Retinal pigment epithelial cell (primary cell): ENCODE measurements at regions not wholly inside any gene's neighbourhood (a gene's known extent, or its start where the extent isn't known, plus 50 kb on each side); places are given as distances from the start of the nearest gene placed in this dataset.
A peak's percentile ranks its signal among the peaks of the same experiment; 100 is the strongest.

Experiments used
- DNase-seq: peaks from one replicate; pipeline ENCODE4 v3.0.0-alpha.2; 2010; ENCODE audit warnings: low read depth
- H3K4me3 ChIP-seq: 2 replicates; pipeline ENCODE4 v1.5.1; 2011; ENCODE audit warnings: mild to moderate bottlenecking, low read length, control low read depth, moderate library complexity
- TF ChIP-seq, protein P1 (sequence below): conservative IDR thresholded peaks from 2 replicates; pipeline ENCODE4 v1.5.1; 2011; ENCODE audit warnings: low read depth, low read length, control low read depth, inconsistent platforms

DNA sequence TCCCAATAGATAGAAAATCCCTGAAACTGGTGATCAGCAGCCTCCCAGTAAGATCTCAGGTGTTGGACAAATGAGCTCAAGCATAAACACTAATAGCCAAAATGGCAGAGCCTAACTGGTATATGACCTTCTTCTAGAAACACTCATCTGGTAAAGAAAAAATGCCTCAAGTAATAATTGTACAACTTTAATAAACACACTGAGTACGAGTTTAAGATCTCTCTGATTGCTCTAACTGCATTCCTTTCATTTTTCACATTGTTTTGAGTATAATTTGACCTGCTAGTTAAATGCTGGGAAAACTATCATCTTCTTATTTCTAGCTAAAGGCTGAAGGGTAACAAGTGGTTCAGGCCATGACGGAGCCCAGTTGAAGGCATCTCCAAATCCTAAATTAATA lies 2009.5 kb upstream of the PCDH20 start:
- DNase-seq: peak; percentile 48
- TF ChIP-seq, protein P1, sequence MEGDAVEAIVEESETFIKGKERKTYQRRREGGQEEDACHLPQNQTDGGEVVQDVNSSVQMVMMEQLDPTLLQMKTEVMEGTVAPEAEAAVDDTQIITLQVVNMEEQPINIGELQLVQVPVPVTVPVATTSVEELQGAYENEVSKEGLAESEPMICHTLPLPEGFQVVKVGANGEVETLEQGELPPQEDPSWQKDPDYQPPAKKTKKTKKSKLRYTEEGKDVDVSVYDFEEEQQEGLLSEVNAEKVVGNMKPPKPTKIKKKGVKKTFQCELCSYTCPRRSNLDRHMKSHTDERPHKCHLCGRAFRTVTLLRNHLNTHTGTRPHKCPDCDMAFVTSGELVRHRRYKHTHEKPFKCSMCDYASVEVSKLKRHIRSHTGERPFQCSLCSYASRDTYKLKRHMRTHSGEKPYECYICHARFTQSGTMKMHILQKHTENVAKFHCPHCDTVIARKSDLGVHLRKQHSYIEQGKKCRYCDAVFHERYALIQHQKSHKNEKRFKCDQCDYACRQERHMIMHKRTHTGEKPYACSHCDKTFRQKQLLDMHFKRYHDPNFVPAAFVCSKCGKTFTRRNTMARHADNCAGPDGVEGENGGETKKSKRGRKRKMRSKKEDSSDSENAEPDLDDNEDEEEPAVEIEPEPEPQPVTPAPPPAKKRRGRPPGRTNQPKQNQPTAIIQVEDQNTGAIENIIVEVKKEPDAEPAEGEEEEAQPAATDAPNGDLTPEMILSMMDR: no peak

DNA sequence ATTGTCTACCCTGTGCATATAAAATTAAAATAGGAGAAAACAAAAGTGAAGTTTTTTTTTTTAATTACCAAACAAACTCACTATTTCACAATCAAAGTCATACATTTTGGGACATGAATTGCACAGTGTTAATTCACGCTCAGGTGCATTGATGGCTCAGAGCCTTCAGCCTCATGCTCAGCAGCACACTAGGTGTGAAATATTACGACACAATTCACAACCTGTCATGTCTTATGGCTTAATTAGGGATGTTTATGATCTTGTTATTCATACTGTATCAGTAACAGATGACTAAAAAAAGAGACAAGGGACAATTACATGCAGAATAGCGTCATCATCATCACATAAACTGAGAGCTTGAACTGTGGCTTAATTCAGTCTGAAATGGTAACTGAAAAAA lies 2005.5 kb upstream of the PCDH20 start:
- TF ChIP-seq, protein P1: no peak
- H3K4me3 ChIP-seq: no peak overlapping the region
- DNase-seq: no peak

More for the DNA sequence above, 2009.5 kb upstream of the PCDH20 start:
- H3K4me3 ChIP-seq: no peak overlapping the region

DNA sequence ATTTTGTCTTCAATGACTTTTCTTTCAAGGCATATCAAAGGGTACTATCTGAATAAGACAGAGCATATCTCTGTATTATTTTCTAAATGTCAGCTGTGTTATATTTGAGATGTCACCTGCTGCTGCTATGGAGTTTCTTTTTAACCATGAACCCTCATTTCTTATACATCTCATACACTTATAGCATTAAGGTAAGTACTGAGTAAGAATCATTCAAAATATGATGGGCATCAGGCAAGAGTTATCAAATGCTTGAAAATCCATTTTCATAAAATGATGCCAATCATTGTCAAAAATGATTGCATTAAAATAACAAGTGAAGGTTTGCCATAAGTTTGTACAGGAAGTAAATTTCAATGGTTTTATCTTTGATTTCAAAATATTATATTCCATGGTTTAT lies 2005.0 kb upstream of the PCDH20 start:
- TF ChIP-seq, protein P1: no peak
- no peak for DNase-seq
- H3K4me3 ChIP-seq: no peak overlapping the region

DNA sequence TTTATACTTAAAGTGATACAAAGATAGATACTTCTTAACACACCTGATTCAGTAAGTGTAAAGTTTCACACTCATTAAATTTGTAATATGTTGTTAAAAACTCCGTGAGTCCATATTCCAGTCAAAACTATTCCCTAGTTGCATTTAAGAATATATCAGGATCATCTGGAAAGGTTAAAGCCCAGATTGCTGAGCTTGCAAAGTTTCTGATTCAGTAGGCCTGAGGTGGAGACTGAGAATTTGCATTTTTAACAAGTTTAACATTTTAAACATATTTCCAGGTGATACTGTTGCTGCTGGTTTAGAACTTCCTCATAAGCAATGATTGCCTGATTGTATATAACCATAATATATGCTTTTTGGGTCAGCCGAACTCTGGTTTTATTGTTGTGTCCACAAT lies 1998.6 kb upstream of the PCDH20 start:
- no peak for DNase-seq
- H3K4me3 ChIP-seq: no peak overlapping the region
- TF ChIP-seq, protein P1: no peak

DNA sequence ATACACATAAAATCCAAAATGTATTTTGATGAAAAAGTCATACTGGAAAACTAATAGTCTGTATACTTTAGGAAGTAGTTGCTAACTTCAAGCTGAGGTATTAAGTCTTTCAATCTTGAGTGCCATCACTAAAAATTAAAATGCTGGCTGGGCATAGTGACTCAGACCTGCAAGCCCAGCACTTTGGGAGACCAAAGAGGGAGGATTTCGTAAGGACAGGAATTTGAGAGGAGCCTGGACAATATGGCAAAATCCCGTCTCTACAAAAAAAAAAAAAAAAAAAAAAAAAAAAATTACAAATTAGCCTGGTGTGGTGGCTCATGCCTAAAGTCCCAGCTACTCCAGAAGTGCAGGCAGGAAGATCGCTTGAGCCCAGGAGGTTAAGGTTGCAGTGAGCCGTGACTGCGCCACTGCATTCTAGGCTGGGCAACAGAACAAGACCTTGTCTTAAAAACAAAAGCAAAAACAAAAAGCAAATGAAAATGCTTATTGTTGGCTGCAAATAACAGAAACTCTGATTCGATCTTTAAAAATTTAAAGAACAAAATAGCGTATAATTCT lies 1994.2 kb upstream of the PCDH20 start:
- TF ChIP-seq, protein P1: no peak
- no peak for DNase-seq
- no peak overlapping the region for H3K4me3 ChIP-seq

DNA sequence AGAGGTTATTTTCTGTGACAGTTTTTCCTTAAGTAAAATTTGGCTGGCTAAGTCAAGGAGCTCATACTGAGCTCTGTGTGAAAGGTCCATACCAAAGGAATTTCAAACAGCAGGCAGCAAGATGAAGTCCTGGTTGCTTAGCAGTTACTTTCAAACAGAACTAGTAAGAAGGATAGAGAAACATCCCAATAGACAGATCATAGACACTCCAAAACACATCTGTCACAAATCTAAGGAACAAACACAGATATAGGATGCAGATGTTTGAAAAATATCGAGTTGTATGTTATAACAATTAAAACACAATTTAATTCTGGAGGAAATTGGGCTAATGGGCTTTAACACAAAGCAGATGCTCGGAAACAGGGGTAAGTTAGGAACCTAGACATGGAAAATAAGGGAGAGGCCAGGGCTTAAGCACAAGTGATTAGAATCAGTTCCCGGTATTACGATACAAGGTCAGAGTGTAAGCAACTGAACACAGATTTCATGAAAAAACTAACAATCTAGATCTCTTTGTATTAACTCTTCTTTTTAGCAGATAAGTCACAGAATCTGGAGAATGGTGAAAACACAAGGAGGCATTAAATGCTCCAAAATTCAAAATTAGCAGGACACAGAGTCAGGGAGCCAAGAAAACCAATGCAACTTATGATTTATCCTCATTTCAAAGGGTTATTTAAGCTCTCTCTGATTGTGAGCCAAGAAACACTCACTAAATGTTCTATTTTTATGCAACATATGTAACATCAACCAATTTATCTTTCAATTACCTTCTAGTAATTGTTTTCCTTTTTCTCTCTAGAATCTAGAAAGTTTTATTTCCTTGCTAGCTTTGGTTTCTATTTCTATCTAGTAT lies 1992.9 kb upstream of the PCDH20 start:
- TF ChIP-seq, protein P1: no peak

DNA sequence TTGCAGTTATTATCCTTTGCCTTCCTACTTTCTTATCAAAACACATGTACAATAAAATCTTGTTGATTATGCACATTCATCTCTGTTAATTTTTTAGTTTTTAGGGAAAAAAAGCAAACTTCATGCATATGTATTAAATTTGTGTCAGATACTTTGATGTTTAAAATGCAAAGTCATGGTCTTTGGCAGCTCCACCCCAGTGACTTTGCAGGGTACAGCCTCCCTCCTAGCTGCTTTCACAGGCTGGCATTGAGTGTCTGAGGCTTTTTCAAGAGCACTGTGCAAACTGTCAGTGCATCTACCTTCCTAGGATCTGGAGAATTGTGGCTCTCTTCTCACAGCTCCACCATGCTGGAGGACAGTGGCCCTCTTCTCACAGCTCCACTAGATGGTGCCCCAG lies 1988.1 kb upstream of the PCDH20 start:
- H3K4me3 ChIP-seq: no peak overlapping the region
- DNase-seq: no peak

More for the DNA sequence above, 1992.9 kb upstream of the PCDH20 start:
- no peak for DNase-seq
- no peak overlapping the region for H3K4me3 ChIP-seq

More for the DNA sequence above, 1988.1 kb upstream of the PCDH20 start:
- TF ChIP-seq, protein P1: no peak
